CD4-positive, CD25-positive, alpha-beta regulatory T cell (primary cell): ENCODE measurements at regions not wholly inside any gene's neighbourhood (a gene's known extent, or its start where the extent isn't known, plus 50 kb on each side); places are given as distances from the start of the nearest gene placed in this dataset.

Experiments used
- ATAC-seq, 2 donors: fragments of 150-1000 bp; cut with Tn5 transposase; one replicate each; pipeline ENCODE4 v1.10.0; 2021; ENCODE audit warnings: low read depth in 2 of 2, moderate number of reproducible peaks in 2 of 2, moderate library complexity in 1 of 2
- DNase-seq, 3 donors: peaks; one replicate each; pipeline versions ENCODE4 v3.0.0 to v3.0.0-alpha.2; 2012 to 2022; ENCODE audit warnings: mixed read lengths in 1 of 3
- H3K27ac ChIP-seq: one replicate; pipeline ENCODE4 v1.7.0; 2013; ENCODE audit warnings: mild to moderate bottlenecking, low read length; ENCODE audit not compliant: insufficient read depth, poor library complexity, severe bottlenecking
- H3K27me3 ChIP-seq: one replicate; pipeline ENCODE4 v1.7.0; 2013; ENCODE audit warnings: low read length; ENCODE audit not compliant: control insufficient read depth, insufficient read depth
- H3K36me3 ChIP-seq: one replicate; pipeline ENCODE4 v1.7.0; 2013; ENCODE audit warnings: mild to moderate bottlenecking, low read length, moderate library complexity; ENCODE audit not compliant: control insufficient read depth, insufficient read depth
- H3K4me1 ChIP-seq: 2 replicates; pipeline ENCODE4 v1.7.0; 2013; ENCODE audit warnings: mild to moderate bottlenecking, low read length; ENCODE audit not compliant: insufficient read depth, control insufficient read depth, poor library complexity, severe bottlenecking
- H3K4me3 ChIP-seq: one replicate; pipeline ENCODE4 v1.7.0; 2013; ENCODE audit warnings: low read depth, mild to moderate bottlenecking, low read length, moderate library complexity
- H3K9me3 ChIP-seq, 2 experiments: 1 replicate in 1 of 2; 2 replicates in 1 of 2; pipeline ENCODE4 v1.7.0; 2013; ENCODE audit warnings: low read length in 2 of 2, mild to moderate bottlenecking in 1 of 2, moderate library complexity in 1 of 2; ENCODE audit not compliant: control insufficient read depth in 2 of 2
- H3K27ac Mint-ChIP-seq, 3 donors: one replicate each; pipeline ENCODE4 v1.8.0; 2020 to 2022; ENCODE audit warnings: mild to moderate bottlenecking in 3 of 3, mixed read lengths in 3 of 3, moderate library complexity in 2 of 3
- H3K27me3 Mint-ChIP-seq: one replicate; pipeline ENCODE4 v1.8.0; 2022; ENCODE audit warnings: mild to moderate bottlenecking, mixed read lengths
- H3K36me3 Mint-ChIP-seq: one replicate; pipeline ENCODE4 v1.8.0; 2020; ENCODE audit warnings: mixed read lengths
- H3K4me1 Mint-ChIP-seq, 4 donors: one replicate each; pipeline ENCODE4 v1.8.0; 2020 to 2022; ENCODE audit warnings: mixed read lengths in 4 of 4, mild to moderate bottlenecking in 1 of 4
- H3K4me3 Mint-ChIP-seq, 4 donors: one replicate each; pipeline ENCODE4 v1.8.0; 2020 to 2022; ENCODE audit warnings: mild to moderate bottlenecking in 4 of 4, mixed read lengths in 4 of 4, moderate library complexity in 3 of 4
- H3K9me3 Mint-ChIP-seq, 7 donors: one replicate each; pipeline ENCODE4 v1.8.0; 2020 to 2022; ENCODE audit warnings: mixed read lengths in 7 of 7, mild to moderate bottlenecking in 3 of 7, moderate library complexity in 2 of 7

DNA sequence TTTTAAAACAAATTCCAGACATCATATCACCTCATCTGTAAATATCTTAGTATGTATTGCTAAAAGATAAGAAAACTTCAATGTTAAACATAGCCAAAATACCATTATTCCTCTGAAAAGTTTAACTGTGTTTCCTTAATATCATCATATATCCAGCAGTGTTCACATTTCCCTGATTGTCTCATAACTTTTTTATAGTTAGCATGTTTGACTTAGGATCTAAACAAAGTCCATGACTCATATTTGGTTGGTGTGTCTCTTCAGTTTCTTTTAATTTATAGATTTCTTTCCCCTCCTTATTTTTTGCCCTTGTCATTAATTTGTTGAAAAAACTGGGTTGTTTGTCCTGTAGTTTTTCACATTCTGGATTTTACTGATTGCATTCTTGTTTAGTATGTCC is 163.0 kb downstream of the RPS12 start:
- Mint-ChIP-seq H3K27me3 (no peaks in the 10 kb centered on the region), H3K27ac (no peak overlapping the region), H3K36me3 (no peaks in the 10 kb centered on the region), H3K4me3 (no peak overlapping the region), H3K9me3 (no peaks in the 10 kb centered on the region), H3K4me1 (no peaks in the 10 kb centered on the region)
- Histone ChIP-seq H3K36me3 (no peaks in the 10 kb centered on the region), H3K27me3 (peaks cover 1% of the 10 kb centered on the region), H3K4me1 (no peaks in the 10 kb centered on the region), H3K27ac (no peak overlapping the region), H3K4me3 (no peak overlapping the region), H3K9me3 (no peaks in the 10 kb centered on the region)
- DNase-seq (no peak), ATAC-seq (no peak)

DNA sequence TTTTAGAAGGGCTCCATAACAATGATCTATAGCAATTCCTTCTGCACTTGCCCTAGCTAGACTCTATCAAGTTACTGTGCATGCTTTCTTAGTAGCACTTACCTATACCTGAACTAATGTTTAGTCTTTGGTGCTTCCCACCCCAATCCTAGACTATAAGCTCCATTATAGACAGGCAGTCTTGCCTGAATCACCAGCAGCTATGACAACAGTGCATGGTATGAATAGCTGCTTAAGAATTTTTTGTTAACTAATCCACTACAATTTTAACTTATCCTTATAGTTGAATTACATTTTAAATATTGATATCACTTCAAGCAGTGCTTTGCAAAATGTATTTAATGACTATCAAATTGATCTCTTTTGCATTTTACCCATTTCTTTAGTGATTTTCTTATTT is 164.3 kb downstream of the RPS12 start:
- no peaks in the 10 kb centered on the region for H3K27me3 Mint-ChIP-seq

DNA sequence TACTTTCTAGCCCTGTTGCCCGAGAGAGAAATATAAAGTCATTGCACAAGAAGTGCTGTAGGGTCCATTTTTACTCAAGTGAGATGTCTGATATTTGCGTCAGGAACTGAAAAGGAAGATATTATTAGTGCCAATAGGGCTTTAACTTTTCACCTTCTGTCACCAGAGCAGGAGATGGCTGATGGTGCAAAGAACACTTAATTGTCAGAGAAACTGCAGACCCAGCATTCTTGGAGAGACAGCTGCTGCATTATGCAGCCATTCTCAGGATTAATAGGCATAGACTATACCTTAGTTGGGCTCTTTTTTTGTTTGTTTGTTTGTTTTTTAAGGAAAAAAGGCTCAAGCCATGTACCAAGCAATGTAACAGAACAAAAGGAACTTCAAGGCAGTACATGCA is 179.4 kb downstream of the RPS12 start:
- Mint-ChIP-seq H3K9me3 (peaks cover 0 to 3% (median 0%) of the 10 kb centered on the region in 7 donors), H3K4me1 (no peaks in the 10 kb centered on the region), H3K27ac (no peak overlapping the region), H3K4me3 (no peak overlapping the region), H3K27me3 (no peaks in the 10 kb centered on the region), H3K36me3 (no peaks in the 10 kb centered on the region)
- no peaks in the 10 kb centered on the region for H3K9me3 ChIP-seq
- H3K4me3 ChIP-seq: no peak overlapping the region
- H3K4me1 ChIP-seq: no peaks in the 10 kb centered on the region
- H3K27ac ChIP-seq: no peak overlapping the region
- no peaks in the 10 kb centered on the region for H3K27me3 ChIP-seq
- ATAC-seq: no peak
- no peaks in the 10 kb centered on the region for H3K36me3 ChIP-seq
- no peak for DNase-seq

More for the DNA sequence above, 164.3 kb downstream of the RPS12 start:
- Histone ChIP-seq H3K36me3 (no peaks in the 10 kb centered on the region), H3K4me1 (no peaks in the 10 kb centered on the region), H3K27me3 (peaks cover 1% of the 10 kb centered on the region), H3K27ac (no peak overlapping the region), H3K4me3 (no peak overlapping the region), H3K9me3 (no peaks in the 10 kb centered on the region)
- no peaks in the 10 kb centered on the region for H3K4me1 Mint-ChIP-seq
- H3K27ac Mint-ChIP-seq: no peak overlapping the region
- no peaks in the 10 kb centered on the region for H3K36me3 Mint-ChIP-seq
- H3K9me3 Mint-ChIP-seq: no peaks in the 10 kb centered on the region
- ATAC-seq: no peak
- no peak overlapping the region for H3K4me3 Mint-ChIP-seq
- no peak for DNase-seq

DNA sequence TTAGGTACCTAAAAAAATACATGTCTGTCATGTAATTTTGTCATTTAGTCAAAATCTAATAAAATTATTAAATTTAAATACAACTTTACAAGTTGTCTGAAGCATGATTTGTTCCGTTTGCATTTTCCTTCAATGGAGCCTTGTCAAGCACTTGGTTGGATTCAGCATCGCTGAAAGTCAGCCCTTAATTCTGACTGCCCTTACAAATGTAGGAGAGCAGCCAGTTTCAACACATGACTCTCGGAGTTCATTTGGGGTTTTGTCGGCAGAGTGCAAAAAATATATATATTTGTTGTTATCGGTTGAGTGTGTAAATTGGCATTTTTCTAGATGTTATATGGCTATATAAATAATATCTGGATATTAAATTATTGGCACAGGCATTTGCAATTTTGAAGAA is 180.6 kb downstream of the RPS12 start:
- no peak for ATAC-seq
- Histone ChIP-seq H3K4me1 (no peaks in the 10 kb centered on the region), H3K27ac (no peak overlapping the region), H3K4me3 (no peak overlapping the region), H3K36me3 (no peaks in the 10 kb centered on the region), H3K9me3 (no peaks in the 10 kb centered on the region), H3K27me3 (no peaks in the 10 kb centered on the region)
- no peak for DNase-seq
- no peaks in the 10 kb centered on the region for H3K4me1 Mint-ChIP-seq
- peaks cover 0 to 3% (median 0%) of the 10 kb centered on the region in 7 donors for H3K9me3 Mint-ChIP-seq
- H3K27me3 Mint-ChIP-seq: no peaks in the 10 kb centered on the region
- H3K36me3 Mint-ChIP-seq: no peaks in the 10 kb centered on the region
- no peak overlapping the region for H3K27ac Mint-ChIP-seq
- no peak overlapping the region for H3K4me3 Mint-ChIP-seq

DNA sequence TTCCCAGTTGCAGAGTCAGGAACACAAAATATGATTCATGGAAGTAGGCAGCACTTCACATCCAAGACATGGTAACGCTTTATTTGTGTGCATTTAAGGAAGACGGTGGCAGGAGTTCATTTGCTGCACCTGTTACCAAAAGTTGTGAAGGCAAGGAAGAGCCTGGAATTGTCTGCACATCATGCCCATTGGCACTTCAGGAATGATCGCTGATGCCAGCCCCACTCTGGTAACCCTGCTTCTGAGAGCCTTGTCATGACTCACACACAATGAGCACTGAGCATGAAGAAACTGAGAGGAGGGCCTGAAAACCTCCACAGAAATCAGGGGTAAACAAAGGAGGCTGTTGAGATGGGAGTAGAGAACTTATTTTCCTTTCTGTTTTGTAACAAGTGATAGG is 181.1 kb downstream of the RPS12 start:
- DNase-seq (no peak), ATAC-seq (no peak)
- H3K27me3 Mint-ChIP-seq: no peaks in the 10 kb centered on the region
- Histone ChIP-seq H3K36me3 (no peaks in the 10 kb centered on the region), H3K9me3 (no peaks in the 10 kb centered on the region), H3K4me3 (no peak overlapping the region), H3K4me1 (no peaks in the 10 kb centered on the region), H3K27me3 (no peaks in the 10 kb centered on the region), H3K27ac (no peak overlapping the region)
- no peaks in the 10 kb centered on the region for H3K4me1 Mint-ChIP-seq
- H3K36me3 Mint-ChIP-seq: no peaks in the 10 kb centered on the region
- H3K27ac Mint-ChIP-seq: no peak overlapping the region
- H3K9me3 Mint-ChIP-seq: peaks cover 0 to 3% (median 0%) of the 10 kb centered on the region in 7 donors
- no peak overlapping the region for H3K4me3 Mint-ChIP-seq

DNA sequence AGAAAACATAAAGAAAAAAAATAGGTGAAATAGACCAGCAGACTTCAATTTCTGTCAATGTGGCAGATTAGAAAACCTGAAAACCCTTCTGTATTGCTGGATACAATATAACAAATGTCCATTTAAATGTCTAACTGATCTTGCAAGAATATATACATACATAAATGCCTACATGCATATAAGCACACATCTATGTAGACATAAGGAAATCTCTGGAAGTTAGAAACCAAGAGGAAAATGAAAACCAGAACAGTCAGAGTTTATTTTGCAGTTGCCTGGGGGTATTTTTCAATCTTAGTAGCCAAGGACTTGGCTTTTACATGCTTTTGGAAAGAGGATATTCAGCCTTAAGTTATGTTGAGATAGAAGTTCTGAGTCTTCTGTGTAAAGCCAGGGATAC is 184.0 kb downstream of the RPS12 start:
- no peaks in the 10 kb centered on the region for H3K4me1 Mint-ChIP-seq
- no peaks in the 10 kb centered on the region for H3K36me3 Mint-ChIP-seq
- no peaks in the 10 kb centered on the region for H3K36me3 ChIP-seq
- H3K4me1 ChIP-seq: no peaks in the 10 kb centered on the region
- no peak overlapping the region for H3K27ac Mint-ChIP-seq
- H3K27me3 ChIP-seq: no peaks in the 10 kb centered on the region
- no peak overlapping the region for H3K4me3 Mint-ChIP-seq
- no peak for DNase-seq
- ATAC-seq: no peak
- no peak overlapping the region for H3K4me3 ChIP-seq
- no peak overlapping the region for H3K27ac ChIP-seq
- peaks cover 0 to 2% (median 0%) of the 10 kb centered on the region in 7 donors for H3K9me3 Mint-ChIP-seq
- no peaks in the 10 kb centered on the region for H3K27me3 Mint-ChIP-seq
- H3K9me3 ChIP-seq: no peaks in the 10 kb centered on the region

DNA sequence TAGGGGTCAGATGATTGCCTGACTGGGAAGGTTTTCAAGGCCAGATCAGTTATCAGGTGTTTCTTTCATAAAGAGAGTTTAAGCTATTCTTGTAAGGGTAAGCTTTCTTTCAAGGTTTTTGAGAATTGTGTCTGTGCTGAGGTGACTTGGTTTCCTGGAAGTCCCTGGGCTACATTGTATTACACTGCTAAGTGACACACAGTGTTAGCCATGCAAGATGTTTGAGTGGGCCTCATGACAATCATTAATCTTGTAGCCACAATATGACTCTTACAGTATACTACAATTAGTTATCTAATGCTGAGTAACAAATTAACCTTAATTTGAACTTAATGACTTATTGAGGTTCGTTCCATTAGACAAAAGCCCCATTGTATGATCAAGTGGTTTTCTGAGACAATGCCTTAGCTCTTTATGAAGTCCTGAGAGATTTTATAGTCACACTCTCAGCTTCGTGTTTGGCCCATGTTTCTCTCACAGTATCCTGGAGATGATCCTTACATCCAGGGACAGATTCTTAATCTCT is 186.7 kb downstream of the RPS12 start:
- peaks cover 4% of the 10 kb centered on the region for H3K27me3 Mint-ChIP-seq
- Histone ChIP-seq H3K27me3 (no peaks in the 10 kb centered on the region), H3K4me1 (no peaks in the 10 kb centered on the region), H3K27ac (no peak overlapping the region), H3K4me3 (no peak overlapping the region), H3K36me3 (no peaks in the 10 kb centered on the region), H3K9me3 (no peaks in the 10 kb centered on the region)
- H3K9me3 Mint-ChIP-seq: peaks cover 0 to 2% (median 0%) of the 10 kb centered on the region in 7 donors
- H3K4me1 Mint-ChIP-seq: no peaks in the 10 kb centered on the region
- H3K36me3 Mint-ChIP-seq: no peaks in the 10 kb centered on the region
- no peak overlapping the region for H3K27ac Mint-ChIP-seq
- ATAC-seq (no peak), DNase-seq (no peak)
- H3K4me3 Mint-ChIP-seq: no peak overlapping the region

DNA sequence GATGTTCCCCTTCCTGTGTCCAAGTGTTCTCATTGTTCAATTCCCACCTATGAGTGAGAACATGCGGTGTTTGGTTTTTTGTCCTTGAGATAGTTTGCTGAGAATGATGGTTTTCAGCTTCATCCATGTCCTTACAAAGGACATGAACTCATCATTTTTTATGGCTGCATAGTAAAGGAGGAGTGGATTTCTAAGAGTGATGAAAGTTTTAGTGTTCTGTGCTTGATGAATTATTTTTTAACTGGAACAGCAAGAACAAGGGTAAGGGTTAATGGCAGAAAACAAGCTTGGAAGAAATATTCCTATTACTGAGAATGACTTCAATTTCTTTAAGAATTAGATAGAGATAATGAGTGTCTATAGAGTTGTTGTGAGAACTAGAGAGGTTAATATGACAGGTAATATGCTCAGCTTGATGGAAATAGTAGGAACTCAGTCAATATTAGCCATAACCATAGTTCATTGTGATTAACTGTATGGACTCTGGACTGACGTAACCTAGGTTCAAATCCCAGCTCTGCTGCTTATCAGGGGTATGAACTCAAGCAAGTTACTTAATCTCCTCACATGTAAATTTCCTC is 190.0 kb downstream of the RPS12 start:
- Histone ChIP-seq H3K4me3 (no peak overlapping the region), H3K4me1 (no peaks in the 10 kb centered on the region), H3K27me3 (no peaks in the 10 kb centered on the region), H3K27ac (no peak overlapping the region), H3K9me3 (no peaks in the 10 kb centered on the region), H3K36me3 (no peaks in the 10 kb centered on the region)
- Mint-ChIP-seq H3K36me3 (no peaks in the 10 kb centered on the region), H3K27ac (no peak overlapping the region), H3K9me3 (no peaks in the 10 kb centered on the region), H3K4me3 (no peak overlapping the region), H3K27me3 (peaks cover 4% of the 10 kb centered on the region), H3K4me1 (no peaks in the 10 kb centered on the region)
- ATAC-seq (no peak), DNase-seq (no peak)
